ENCODE measurements at regions not wholly inside any gene's neighbourhood (a gene's known extent, or its start where the extent isn't known, plus 50 kb on each side); places are given as distances from the start of the nearest gene placed in this dataset.

DNA sequence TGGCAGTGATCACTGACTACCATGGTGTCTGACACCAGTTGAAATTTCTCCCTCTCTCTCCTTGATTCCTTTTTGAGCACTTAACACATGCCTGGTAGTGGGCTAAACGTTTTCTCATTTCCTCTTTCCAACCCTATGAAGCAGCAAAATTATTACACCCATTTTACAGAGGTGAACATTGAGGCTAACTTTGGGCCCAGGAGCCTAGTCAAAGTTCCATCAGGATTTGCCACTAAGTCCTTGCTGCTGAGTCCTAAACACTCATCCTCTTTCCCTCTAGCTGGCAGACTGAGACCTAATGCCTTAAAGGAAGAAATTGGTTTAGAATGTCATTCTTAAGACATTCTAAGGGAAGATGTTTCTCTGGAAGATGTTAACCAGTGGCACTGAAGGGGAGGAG is 74.7 kb upstream of the IRX3 start:
- TF ChIP-seq, protein P1, sequence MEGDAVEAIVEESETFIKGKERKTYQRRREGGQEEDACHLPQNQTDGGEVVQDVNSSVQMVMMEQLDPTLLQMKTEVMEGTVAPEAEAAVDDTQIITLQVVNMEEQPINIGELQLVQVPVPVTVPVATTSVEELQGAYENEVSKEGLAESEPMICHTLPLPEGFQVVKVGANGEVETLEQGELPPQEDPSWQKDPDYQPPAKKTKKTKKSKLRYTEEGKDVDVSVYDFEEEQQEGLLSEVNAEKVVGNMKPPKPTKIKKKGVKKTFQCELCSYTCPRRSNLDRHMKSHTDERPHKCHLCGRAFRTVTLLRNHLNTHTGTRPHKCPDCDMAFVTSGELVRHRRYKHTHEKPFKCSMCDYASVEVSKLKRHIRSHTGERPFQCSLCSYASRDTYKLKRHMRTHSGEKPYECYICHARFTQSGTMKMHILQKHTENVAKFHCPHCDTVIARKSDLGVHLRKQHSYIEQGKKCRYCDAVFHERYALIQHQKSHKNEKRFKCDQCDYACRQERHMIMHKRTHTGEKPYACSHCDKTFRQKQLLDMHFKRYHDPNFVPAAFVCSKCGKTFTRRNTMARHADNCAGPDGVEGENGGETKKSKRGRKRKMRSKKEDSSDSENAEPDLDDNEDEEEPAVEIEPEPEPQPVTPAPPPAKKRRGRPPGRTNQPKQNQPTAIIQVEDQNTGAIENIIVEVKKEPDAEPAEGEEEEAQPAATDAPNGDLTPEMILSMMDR (IDR thresholded peaks at IDR 0.05), result no peak
- TF ChIP-seq POLR2AphosphoS5 (IDR thresholded peaks at IDR 0.05; ENCODE audit: low read depth, low read length), result no peak
